ENCODE measurements at regions not wholly inside any gene's neighbourhood (a gene's known extent, or its start where the extent isn't known, plus 50 kb on each side); places are given as distances from the start of the nearest gene placed in this dataset.
"Not testable (repeated sequence)": the region's sequence is repeated elsewhere in the genome, so short reads cannot be mapped to it uniquely, and the experiment has no call there.

DNA sequence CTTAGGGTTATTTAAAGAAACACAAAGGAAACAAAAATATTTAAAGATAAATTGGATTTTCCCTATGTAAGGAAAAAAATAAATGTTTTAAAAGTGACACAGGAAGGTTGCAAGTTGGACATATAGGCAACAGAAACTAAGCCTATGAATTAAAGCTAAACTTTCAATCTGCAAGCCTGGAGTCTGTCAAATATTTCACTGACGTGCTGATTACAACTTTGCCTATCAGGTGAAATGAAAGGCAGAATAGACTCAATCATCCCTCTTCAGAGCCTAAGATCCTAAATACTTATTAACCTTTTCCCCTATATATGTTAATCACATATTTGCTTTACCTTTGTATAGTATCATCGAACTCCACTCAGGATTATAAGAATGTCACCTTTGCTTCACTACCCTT lies 1068.0 kb upstream of the ALCAM start:
- no peak for DNase-seq

DNA sequence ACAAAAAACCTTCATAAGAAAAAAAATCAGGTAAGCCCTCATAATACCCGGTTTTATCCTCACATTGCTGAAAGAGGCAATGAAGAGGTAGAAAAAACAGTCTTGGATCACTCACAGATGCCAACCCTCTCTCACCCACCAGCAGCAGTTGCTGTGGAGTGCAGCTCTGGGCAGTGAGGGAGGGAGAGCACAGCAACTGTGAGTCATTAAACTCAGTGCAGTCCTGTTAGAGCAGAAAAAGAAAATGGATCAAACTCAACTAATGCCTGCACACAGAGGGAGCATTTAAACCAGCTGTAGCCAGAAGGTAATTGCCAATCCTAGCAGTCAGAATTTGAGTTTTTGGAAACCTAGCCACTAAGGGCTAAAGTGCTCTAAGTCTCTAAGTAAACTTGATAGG lies 1050.6 kb upstream of the ALCAM start:
- DNase-seq, result no peak

DNA sequence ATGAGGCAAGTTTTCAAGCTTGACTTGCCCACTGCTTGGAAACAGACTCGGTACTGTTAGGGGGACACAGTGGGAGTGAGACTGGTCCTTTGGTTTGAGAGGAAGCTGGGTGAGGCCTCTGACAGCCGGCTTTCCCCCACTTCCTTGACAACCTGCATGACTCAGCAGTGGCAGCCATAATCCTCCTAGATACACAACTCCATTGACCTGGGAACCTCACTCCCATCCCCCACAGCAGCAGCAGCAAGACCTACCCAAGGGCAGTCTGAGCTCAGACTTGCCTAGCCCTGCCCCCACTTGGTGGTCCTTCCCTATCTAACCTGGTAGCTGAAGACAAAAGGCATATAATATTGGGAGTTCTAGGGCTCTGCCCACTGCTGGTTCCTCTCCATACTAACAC lies 1043.5 kb upstream of the ALCAM start:
- DNase-seq, result no peak

DNA sequence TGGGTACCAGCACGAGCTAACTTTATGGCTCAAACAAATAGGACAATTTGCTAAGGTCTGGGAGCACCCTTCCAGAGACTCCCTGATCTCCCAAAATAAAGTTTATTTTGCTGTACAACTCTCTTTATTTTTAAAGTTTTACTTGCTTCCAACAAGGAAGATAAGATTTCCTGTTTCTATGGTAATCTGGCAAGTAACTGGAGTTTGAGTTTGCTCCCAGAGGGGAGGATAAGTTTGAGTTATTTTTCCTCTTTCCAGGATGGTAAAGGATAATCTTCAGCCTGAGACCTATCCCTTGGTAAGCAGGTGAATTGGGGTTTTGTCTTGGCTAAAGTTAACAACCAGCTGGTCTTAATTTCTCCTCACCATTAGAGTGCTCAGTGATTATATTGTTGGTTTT lies 1019.4 kb upstream of the ALCAM start:
- DNase-seq, result no peak

DNA sequence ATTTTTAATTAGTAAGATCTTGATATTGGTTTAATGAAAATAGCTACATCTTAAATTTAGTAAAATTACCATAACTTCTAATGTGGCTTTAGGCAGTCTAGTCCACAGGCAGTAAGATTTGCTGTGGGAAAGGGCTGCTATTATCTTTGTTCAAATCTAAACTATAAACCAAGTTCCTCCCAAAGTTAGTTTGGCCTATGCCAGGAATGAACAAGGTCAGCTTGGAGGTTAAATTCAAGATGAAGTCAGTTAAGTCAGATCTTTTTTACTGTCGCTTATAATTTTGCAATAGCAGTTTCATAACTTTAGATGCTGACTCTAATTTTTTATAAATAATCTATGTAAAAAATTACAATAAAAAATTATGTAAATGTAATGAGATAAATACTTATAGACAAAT lies 1016.9 kb upstream of the ALCAM start:
- DNase-seq, result no peak

DNA sequence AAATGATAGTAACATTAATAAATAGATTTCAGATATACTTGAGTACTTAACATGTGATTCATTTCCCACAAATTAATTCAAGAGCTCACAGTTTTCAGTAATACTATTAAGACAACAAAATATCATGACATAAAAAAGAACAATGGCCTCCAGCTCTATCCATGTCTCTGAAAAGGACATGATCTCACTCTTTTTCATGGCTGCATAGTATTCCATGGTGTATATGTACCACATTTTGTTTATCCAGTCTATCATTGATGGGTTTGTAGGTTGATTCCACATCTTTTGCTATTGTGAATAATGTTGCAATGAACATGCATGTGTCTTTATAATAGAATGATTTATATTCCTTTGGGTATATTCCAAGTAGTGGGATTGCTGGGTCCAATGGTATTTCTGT lies 1012.8 kb upstream of the ALCAM start:
- no peak for DNase-seq

DNA sequence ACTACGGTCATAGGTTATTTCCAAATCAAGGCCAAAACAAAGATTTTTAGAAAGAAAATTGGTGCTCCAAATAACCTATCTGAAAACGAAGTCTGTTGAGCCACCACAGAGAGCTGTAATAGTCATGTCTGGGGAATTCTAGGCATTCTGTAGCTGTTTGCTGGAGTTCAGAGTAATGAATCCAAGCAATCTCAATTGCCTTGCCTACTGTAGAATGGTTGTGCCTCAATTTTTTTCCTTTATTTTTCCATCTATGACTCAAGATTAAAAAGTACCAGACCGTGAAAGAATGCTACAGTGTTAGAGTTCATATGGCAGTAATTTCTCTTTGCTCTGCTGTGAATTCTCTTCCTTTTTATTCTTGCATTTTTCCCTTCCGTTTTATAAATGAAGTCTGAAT lies 1007.2 kb upstream of the ALCAM start:
- no peak for DNase-seq

DNA sequence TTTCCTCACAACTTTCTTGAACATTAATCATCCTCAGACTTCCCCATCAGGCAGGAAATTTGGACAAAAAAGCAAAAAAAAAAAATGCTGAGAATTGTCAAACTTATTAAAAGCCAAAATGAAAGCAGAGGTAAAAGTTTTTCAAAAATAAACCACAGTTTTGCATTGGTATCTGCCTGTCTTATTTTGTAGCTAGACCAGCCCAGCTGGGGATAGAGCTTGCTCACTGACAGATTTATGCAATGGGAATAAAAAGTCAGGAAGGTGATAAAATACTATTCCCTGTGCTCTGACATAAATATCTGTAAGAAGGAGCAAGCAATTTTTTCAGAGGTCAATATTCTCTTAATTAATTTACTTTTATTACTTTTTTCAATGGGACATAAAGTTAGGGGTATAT lies 1006.7 kb upstream of the ALCAM start:
- no peak for DNase-seq

DNA sequence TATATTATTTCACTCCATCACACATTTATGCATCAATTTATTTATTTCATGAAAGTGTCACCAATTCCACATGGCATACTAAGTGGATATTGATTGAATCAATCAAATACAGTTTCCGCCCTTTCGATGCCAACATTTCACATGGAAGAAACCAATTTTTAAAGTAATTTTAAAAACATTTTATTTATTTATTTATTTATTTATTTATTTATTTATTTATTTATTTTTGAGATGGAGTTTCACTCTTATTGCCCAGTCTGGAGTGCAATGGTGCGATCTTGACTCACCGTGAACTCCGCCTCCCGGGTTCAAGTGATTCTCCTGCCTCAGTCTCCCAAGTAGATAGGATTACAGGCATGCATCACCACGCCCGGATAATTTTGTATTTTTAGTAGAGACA lies 1005.0 kb upstream of the ALCAM start:
- DNase-seq, result not testable (repeated sequence)

DNA sequence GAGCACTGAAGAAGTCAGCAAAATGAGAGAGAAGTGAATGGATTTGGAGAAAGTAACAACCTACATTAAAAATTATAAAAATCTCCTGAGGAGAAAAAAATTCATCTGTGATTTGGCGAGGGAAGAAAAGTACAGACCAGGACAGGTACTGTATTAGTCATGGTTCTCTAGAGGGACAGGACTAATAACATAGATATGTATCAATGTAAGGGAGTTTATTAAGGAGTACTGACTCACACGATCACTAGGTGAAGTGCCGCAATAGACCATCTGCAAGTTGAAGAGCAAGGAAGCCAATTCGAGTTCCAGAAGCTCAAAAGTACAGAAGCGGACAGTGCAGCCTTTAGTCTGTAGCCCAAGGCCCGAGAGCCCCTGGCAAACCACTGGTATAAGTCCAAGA lies 1004.4 kb upstream of the ALCAM start:
- no peak for DNase-seq

DNA sequence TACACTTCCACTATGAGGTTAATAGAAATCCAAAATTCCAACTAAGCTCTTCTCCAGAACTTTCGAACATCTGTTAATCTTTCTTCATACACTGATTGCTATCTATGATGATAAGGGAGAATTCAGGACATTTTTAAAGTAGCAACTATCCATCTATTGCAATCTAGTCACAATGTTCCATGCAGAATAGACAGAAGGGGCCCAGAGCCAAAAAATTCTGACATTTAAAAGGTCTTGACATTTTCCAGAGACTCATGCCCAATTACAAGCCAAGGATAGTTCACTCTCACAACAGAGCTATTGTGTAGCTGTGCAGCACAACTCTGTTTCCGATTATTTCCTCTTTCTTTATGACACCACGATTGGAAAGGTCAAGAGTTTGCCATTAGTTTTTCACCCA lies 999.7 kb upstream of the ALCAM start:
- DNase-seq, result no peak

DNA sequence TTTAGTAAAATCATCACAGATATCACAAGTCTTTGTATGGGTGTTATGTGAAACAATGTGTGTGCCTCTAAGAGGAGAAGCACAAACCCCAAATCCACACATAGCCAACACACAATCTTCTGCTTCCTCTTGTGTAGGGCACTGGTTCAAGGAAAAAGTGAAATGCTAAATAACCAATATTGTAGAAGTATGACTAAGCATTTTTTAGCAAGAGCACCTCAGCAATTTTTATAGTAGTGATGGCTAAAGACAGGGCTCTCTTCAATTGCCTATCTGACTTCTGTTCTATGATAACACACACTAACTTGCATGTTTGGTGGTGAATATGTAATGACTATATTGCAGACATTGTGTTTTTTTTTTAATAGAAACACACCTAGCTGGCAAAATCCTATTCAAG lies 997.9 kb upstream of the ALCAM start:
- no peak for DNase-seq

DNA sequence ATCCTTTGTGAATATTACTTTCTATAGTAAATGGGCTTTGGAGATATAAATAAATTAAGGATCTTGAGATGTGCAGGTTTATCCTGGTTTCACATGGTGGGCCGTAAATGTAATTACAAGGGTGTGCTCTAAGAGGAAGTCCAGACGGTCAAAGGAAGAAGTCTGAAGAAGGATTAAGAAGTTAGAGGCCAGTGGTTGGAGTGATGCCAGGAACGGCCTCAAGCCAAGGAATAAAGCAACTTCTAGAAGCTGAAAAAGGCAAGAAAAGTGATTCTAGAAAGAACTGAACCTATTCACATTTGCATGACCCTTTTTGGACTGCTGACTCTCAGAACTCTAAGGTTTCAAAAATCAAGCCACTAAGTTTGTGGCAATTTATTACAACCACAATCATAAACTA lies 981.3 kb upstream of the ALCAM start:
- DNase-seq, result no peak

DNA sequence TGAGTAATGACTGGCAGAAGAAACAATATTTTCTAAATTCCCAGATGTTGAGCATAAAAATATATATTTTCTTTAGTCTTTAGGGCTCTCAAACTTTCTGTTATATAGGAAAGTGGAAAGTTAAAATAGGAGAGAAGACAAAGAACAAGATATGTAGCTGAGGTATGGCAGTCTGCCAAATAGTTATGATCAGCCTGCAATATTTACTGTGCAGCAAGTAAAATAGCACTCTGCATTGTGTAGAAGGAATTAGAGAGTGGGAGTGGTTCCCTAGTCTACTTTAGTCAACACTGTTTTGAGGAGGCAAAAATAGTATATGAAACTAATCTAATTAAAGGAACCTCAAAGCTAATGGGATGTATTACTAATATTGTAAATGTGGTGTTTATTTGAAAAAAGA lies 978.1 kb upstream of the ALCAM start:
- peak; percentile 39 for DNase-seq

DNA sequence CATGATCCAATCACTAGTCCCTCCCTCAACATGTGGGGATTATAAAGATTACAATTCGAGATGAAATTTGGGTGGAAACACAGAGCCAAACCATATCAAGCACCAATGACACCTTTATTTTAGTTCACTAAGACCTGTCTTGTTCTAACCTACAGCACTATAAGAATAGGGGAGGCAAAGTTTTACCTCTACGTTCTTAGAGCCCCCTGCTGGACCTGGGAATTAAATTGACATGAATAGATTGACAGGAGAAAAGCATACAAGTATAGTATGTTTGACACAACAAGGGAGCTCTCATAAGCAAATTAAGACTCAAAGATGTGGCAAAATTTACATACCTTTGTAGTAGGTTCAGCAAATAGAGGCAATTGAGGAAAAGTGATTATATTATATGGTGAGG lies 974.4 kb upstream of the ALCAM start:
- DNase-seq, result no peak

DNA sequence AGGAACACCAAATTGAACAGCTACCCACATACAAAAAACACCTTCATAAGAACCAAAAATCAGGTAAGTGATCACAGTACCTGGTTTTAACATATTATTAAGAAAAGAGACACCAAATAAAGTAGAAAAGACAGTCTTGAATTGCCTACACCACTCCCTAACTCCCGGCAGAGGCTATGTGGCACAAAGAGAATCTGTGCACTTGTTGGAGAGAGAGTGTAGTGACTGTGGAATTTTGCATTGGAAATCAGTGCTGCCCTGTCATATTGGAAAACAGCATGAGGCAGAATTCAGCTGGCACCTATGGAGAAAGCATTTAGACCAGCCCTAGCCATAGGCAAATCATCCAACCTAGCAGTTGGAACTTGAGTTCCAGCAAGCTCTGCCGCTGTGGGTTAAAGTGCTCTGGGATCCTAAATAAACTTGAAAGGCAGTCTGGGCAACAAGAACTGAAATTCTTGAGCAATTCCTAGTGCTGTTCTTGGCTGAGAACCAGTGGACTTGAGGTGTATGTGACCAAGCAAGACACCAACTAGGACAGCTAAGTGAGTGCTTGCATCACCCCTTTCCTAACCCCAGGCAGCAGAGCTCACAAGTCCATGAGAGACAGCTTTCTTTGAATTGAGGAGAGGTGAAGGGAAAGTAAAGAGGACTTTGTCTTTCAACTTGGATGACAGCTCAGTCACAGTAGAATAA lies 969.6 kb upstream of the ALCAM start:
- DNase-seq, result no peak

DNA sequence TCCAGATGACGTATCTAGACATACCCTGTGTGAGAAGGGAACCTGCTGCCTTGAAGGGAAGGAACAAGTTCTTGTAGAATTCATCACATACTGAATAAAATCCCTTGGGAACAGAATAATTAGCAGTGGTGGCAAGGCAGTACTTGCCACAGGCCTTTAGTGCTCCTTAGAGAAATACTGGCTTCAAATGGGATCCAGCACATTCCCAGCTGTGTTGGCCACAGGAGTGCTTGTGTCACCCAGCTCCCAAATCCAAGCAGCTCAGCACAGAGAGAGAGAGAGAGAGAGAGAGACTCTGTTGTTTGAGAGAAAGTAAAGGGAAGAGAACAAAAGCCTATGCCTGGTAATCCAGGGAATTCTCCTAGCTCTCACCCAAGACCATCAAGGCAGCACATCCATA lies 969.0 kb upstream of the ALCAM start:
- DNase-seq, result no peak

DNA sequence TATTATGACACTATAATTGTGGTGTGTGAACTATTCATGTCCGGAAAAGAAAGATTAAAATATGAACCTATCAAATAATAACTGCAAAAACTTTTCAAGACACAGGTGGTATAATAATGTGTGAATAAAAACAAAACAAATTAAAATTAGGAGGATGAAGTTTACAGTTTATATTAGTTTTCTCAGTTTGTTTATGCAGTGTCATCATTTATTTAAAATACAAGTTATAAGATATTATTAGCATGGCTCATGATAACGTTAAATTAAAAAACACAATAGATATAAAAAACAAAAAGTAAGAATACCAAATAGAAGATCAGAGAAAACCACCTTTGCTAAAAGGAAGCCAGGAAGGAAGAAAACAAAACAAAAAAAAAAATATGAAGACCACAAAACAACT lies 963.8 kb upstream of the ALCAM start:
- no peak for DNase-seq

DNA sequence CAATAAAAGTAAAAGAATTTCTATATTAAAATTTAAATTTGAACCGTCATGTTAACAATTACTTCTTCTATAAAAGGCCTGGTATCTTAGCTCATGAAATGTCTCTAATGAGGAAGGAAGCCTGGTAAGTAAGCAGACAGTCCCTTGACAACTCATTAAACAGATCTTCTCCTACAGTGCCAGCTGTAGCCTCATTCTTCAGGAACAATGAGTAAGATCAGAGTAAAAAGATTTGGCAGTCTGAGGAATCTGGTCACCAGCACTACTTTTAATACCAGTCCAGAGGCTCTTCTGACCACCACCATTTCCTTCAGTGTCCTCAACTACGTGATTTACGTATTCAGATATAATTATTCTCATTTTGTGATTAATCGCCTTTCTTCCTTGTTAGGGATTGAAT lies 955.0 kb upstream of the ALCAM start:
- peak; percentile 30 for DNase-seq

DNA sequence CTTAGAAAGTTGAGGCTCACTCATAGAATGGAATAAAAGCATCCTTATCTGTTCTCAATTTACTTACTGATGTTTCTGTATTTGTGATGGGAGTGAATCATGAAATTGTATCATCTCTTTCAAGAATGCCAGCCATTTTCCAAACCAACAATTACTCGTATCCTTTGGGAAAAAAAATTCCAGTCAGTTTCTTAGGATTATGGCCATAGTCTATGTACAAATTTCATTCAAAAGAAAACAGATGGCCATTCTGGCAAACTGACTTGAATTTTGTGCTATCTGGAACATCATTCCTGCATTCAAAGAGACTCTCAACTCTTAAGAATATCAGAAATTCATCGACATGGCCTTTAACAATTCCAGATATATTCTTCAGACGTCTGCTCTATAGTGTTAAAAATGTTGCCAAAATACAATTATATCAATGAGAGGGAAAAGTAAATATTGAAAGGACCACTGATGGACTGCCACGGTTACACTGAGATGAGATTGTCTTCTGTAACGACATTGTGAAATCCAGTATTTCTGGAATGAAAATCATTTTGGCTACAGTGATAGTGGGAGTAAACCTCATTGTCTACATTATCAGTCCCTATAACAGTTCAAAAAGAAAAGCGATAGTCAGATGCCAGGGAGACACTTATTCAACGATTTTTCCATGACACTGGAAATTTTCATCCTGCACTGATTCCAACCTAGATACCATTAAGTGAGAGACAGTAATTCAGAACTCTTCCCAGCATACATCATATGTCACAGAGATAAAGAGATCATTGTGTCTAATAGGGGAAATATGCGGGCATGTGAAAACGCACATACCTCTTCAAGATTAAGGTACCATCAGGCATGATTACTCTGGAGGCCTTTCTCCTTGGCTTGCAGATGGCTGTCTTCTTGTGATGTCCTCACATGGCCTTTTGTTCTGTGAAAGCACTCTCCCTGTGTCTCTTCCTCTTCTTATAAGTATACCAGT lies 953.8 kb upstream of the ALCAM start:
- DNase-seq, result no peak

DNA sequence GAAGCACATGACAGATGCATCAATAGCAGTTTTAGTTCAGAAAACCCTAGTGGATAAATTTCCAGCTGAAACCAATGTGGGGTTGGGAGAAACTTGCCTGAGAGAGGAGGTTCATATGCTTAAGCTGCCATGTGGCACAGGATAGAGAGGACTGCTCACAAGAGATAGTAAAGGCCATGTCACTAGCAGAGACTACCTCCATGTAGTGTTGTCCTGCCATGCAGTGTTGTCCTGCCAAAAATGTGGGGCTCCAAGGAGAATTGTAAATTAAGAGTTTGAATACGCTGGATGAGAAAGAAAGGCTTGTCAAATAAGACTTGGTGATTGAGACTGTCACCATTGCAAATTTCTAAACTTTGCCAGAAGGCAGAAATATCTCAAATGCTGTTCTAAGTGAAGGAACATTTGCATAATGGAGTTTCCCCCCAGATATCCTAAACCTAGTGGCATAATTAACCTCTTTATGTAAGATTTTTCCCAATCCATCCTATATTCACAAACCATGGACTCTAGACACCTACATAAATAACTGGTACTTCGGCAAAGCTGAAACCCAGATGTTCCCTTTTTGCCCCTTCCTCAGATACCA lies 938.3 kb upstream of the ALCAM start:
- DNase-seq, result no peak

DNA sequence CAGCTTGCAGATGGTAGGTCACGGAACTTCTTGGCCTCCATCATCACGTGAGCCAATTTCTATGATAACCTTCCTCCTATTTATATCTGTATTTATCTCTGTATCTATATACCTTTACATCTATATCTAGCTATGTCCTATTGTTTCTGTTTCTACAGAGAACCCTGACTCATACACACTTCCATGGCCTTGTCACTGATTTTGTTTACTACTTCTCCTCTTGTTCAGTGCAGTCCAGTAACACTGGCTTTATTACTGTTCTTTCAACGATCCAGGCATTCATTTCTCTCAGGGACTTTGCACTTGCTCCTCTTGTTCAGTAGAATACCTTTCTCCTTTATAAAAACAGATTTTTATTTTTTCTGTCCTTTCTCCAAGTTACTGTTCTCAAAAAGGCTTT lies 937.0 kb upstream of the ALCAM start:
- no peak for DNase-seq

DNA sequence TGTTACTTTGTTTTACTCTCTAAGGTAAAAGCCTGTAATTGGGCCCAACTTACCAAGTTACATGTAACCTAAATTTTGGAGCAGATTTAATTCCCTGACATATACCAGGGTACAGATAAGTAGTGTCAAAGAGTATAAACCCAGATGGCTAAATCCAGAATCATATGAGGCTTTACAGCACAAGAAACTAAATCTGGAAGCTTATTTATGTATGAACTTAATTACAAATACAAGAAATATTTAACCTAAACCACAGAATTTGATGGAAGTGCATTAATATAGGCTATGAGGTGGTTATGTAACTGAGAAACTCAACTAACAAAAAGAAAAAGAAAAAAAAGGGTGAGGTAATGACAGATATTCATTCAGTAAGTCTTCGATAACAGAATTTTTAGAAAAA lies 930.2 kb upstream of the ALCAM start:
- no peak for DNase-seq

DNA sequence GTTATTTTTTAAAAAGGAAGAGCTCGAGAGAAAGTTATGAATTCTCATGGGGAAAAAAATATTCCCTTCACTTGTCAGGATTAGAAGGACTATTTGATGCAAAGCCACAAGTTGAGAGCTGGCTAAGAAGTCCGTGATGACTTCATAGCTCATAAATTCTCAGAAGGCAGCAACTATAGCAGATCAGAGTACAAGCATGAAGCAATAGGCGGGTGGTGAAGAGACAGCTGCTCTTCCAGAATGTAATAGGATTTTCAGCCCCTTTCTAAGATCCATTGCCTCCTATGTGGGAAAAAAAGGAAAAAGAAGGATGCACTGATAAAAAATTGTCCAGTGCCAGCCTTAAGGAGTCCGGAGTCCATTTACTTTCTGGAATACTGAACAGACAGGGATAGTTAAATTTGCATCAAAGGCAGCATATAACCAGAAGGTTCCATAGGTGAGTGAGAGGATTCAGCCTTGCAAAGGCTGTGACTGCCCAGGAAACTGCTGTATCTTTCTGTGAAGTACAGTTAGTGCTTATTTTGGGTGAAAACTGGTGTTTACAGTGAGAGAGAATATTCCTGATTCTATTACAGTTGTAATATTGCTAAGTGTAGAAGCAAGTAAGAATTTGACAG lies 929.5 kb upstream of the ALCAM start:
- DNase-seq, result no peak
